Iris pigment epithelial cell (primary cell): ENCODE measurements at regions not wholly inside any gene's neighbourhood (a gene's known extent, or its start where the extent isn't known, plus 50 kb on each side); places are given as distances from the start of the nearest gene placed in this dataset.
"Not testable (repeated sequence)": the region's sequence is repeated elsewhere in the genome, so short reads cannot be mapped to it uniquely, and the experiment has no call there.

ENCODE experiments used
- DNase-seq: peaks from one replicate; pipeline ENCODE4 v3.0.0-alpha.2; 2011; ENCODE audit warnings: low read depth

- DNase-seq = not testable (repeated sequence)
These were observed 650.6 kb upstream of the USP24 start for GRCh38 chr1:55865778-55866177.

- DNase-seq = no peak
These were observed 649.1 kb upstream of the USP24 start for GRCh38 chr1:55864251-55864650.

GRCh38 chr1:55861676-55862340, 646.6 kb upstream of the USP24 start:
- DNase-seq = no peak

GRCh38 chr1:55860798-55861519, 645.8 kb upstream of the USP24 start:
- no peak for DNase-seq

GRCh38 chr1:55860326-55860725, 645.2 kb upstream of the USP24 start:
- no peak for DNase-seq

GRCh38 chr1:55854911-55855310, 639.7 kb upstream of the USP24 start:
- DNase-seq = peak; percentile 69

- DNase-seq = peak; percentile 59
These were observed 633.7 kb upstream of the USP24 start for GRCh38 chr1:55848906-55849305.

- DNase-seq = no peak
These were observed 630.9 kb upstream of the USP24 start for GRCh38 chr1:55846051-55846450.

GRCh38 chr1:55844322-55844721, 629.2 kb upstream of the USP24 start:
- DNase-seq = no peak

GRCh38 chr1:55839626-55840025, 624.5 kb upstream of the USP24 start:
- DNase-seq = no peak

GRCh38 chr1:55839221-55839620, 624.1 kb upstream of the USP24 start:
- DNase-seq = no peak

- no peak for DNase-seq
These were observed 620.9 kb upstream of the USP24 start for GRCh38 chr1:55836086-55836485.

- peak; percentile 79 for DNase-seq
These were observed 618.4 kb upstream of the USP24 start for GRCh38 chr1:55833529-55834091.

- DNase-seq = no peak
These were observed 616.6 kb upstream of the USP24 start for GRCh38 chr1:55831759-55832158.

GRCh38 chr1:55828044-55828443, 612.9 kb upstream of the USP24 start:
- DNase-seq = peak; percentile 72

- DNase-seq = peak; percentile 99
These were observed 612.2 kb upstream of the USP24 start for GRCh38 chr1:55827350-55827749.

GRCh38 chr1:55826381-55827080, 611.4 kb upstream of the USP24 start:
- peak; percentile 10 for DNase-seq

GRCh38 chr1:55825461-55825860, 610.3 kb upstream of the USP24 start:
- DNase-seq = no peak

GRCh38 chr1:55824251-55824640, 609.1 kb upstream of the USP24 start:
- no peak for DNase-seq

- DNase-seq = peak; percentile 35
These were observed 608.5 kb upstream of the USP24 start for GRCh38 chr1:55823541-55824250.

GRCh38 chr1:55822891-55823290, 607.7 kb upstream of the USP24 start:
- DNase-seq = no peak

- DNase-seq = no peak
These were observed 606.1 kb upstream of the USP24 start for GRCh38 chr1:55821234-55821633.
